ENCODE measurements at regions not wholly inside any gene's neighbourhood (a gene's known extent, or its start where the extent isn't known, plus 50 kb on each side); places are given as distances from the start of the nearest gene placed in this dataset.

DNA sequence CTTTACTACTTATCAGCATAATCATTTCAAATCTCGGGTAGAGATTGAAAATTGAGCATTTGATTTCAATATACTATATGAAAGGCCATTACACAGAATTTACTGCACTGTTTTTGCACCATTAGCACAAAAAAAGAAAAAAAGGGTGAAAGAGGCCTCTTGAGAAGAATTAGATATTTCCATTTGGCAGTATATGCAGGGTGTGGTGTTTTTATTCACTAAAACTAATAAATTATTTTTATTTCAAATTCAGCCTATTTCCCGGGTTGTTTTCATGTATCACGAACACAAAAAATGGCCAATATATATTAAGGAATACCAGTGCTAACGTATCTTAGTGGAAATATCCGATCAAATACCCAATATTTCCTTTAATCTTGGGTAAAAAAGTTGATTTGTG lies 110.5 kb upstream of the TBL1XR1 start:
- Histone ChIP-seq H3K4me1 (replicated peaks; ENCODE audit: insufficient read depth) (no peaks in the 10 kb centered on the region), H2AFZ (no peak overlapping the region), H3F3A (ENCODE audit: insufficient read depth, low read depth) (peaks cover 6% of the 10 kb centered on the region; the same call in 1 of the 2 replicates), H3K4me3 (no peak overlapping the region), H3K4me2 (no peak overlapping the region), H3K27me3 (ENCODE audit: insufficient read depth, low read depth) (no peaks in the 10 kb centered on the region), H3K9me3 (ENCODE audit: insufficient read depth, low read depth) (peaks cover 18% of the 10 kb centered on the region; the same call in 1 of the 2 replicates), H4K20me1 (ENCODE audit: insufficient read depth) (no peaks in the 10 kb centered on the region), H3K36me3 (ENCODE audit: low read depth) (no peaks in the 10 kb centered on the region), H3K79me2 (ENCODE audit: low read depth) (no peaks in the 10 kb centered on the region), H3K9me2 (ENCODE audit: insufficient read depth) (no peaks in the 10 kb centered on the region), H3K27ac (no peak overlapping the region)
- no TSS peak for BruUV-seq (replicated peaks)
- POLR2A ChIA-PET (ENCODE audit: unreplicated experiment): no interaction called here
- no peak for TF ChIP-seq EZH2 (IDR thresholded peaks at IDR 0.05; ENCODE audit: low read depth)
- TF ChIP-seq, protein P1, sequence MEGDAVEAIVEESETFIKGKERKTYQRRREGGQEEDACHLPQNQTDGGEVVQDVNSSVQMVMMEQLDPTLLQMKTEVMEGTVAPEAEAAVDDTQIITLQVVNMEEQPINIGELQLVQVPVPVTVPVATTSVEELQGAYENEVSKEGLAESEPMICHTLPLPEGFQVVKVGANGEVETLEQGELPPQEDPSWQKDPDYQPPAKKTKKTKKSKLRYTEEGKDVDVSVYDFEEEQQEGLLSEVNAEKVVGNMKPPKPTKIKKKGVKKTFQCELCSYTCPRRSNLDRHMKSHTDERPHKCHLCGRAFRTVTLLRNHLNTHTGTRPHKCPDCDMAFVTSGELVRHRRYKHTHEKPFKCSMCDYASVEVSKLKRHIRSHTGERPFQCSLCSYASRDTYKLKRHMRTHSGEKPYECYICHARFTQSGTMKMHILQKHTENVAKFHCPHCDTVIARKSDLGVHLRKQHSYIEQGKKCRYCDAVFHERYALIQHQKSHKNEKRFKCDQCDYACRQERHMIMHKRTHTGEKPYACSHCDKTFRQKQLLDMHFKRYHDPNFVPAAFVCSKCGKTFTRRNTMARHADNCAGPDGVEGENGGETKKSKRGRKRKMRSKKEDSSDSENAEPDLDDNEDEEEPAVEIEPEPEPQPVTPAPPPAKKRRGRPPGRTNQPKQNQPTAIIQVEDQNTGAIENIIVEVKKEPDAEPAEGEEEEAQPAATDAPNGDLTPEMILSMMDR (conservative IDR thresholded peaks at IDR 0.05): no peak
- no peak for DNase-seq
- intact Hi-C loops (cut with micrococcal nuclease; ENCODE audit: unreplicated experiment): no loop called here
- CTCF ChIA-PET: no interaction called here

DNA sequence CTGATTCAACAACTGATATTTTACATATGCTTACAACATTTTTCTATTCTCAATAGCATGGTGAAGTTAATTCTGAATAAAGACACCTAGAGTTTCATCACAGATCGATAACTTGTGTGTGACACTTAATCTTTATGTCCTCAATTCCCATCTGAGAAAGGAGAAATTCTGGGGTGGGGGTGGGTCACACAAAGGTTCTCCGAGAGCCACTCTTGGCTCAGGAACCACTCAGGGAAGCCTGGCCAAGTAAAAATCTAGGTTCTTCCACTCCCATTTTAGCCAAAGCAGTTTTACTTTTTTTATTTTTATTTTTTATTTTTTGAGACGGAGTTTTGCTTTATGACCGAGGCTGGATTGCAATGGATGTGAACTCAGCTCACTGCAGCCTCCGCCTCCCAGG lies 111.0 kb upstream of the TBL1XR1 start:
- Histone ChIP-seq H3K79me2 (ENCODE audit: low read depth) (no peaks in the 10 kb centered on the region), H3K27me3 (ENCODE audit: insufficient read depth, low read depth) (no peaks in the 10 kb centered on the region), H3K36me3 (ENCODE audit: low read depth) (no peaks in the 10 kb centered on the region), H3K4me3 (no peak overlapping the region), H3K4me2 (no peak overlapping the region), H3K9me2 (ENCODE audit: insufficient read depth) (no peaks in the 10 kb centered on the region), H3K9me3 (ENCODE audit: insufficient read depth, low read depth) (peaks cover 18% of the 10 kb centered on the region; the same call in 1 of the 2 replicates), H4K20me1 (ENCODE audit: insufficient read depth) (no peaks in the 10 kb centered on the region), H3F3A (ENCODE audit: insufficient read depth, low read depth) (peaks cover 6% of the 10 kb centered on the region; the same call in 1 of the 2 replicates), H2AFZ (no peak overlapping the region), H3K27ac (no peak overlapping the region), H3K4me1 (replicated peaks; ENCODE audit: insufficient read depth) (no peaks in the 10 kb centered on the region)
- POLR2A ChIA-PET (ENCODE audit: unreplicated experiment): no interaction called here
- intact Hi-C loops (cut with micrococcal nuclease; ENCODE audit: unreplicated experiment): no loop called here
- DNase-seq: no peak
- BruUV-seq (replicated peaks): no TSS peak
- CTCF ChIA-PET: no interaction called here
- TF ChIP-seq, protein P1 (conservative IDR thresholded peaks at IDR 0.05): no peak
- no peak for TF ChIP-seq EZH2 (IDR thresholded peaks at IDR 0.05; ENCODE audit: low read depth)

DNA sequence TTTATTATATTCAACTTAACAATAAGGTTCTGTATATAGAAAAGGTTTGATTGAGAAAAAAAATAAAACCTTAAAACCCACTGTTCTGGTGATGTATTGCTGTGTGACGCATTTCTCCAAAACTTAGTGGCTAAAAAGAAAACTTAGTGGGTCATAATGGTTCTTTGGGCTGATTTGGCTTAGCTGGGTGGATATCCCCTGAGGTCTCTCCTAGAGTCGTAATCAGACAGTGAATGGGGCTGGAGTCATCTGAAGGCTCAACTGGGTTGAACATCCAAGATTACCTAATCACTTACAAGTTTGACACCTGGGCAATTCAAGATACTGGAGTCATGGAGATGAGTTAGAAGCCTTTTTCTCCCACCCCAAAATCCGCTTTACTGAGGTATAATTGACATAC lies 111.6 kb upstream of the TBL1XR1 start:
- Histone ChIP-seq H3K9me2 (ENCODE audit: insufficient read depth) (no peaks in the 10 kb centered on the region), H3K9me3 (ENCODE audit: insufficient read depth, low read depth) (peaks cover 17% of the 10 kb centered on the region; the same call in 1 of the 2 replicates), H2AFZ (no peak overlapping the region), H3K36me3 (ENCODE audit: low read depth) (no peaks in the 10 kb centered on the region), H3K4me2 (no peak overlapping the region), H3K4me1 (replicated peaks; ENCODE audit: insufficient read depth) (no peaks in the 10 kb centered on the region), H3F3A (ENCODE audit: insufficient read depth, low read depth) (peaks cover 1% of the 10 kb centered on the region; the same call in 1 of the 2 replicates), H3K4me3 (no peak overlapping the region), H3K27ac (no peak overlapping the region), H3K27me3 (ENCODE audit: insufficient read depth, low read depth) (no peaks in the 10 kb centered on the region), H4K20me1 (ENCODE audit: insufficient read depth) (no peaks in the 10 kb centered on the region), H3K79me2 (ENCODE audit: low read depth) (no peaks in the 10 kb centered on the region)
- POLR2A ChIA-PET (ENCODE audit: unreplicated experiment): no interaction called here
- CTCF ChIA-PET: no interaction called here
- DNase-seq: no peak
- TF ChIP-seq, protein P1 (conservative IDR thresholded peaks at IDR 0.05): no peak
- no peak for TF ChIP-seq EZH2 (IDR thresholded peaks at IDR 0.05; ENCODE audit: low read depth)
- BruUV-seq (replicated peaks): no TSS peak
- intact Hi-C loops (cut with micrococcal nuclease; ENCODE audit: unreplicated experiment): no loop called here

All from PC-9 (cell line).